Left colon (tissue), 2 donors: ENCODE measurements at regions not wholly inside any gene's neighbourhood (a gene's known extent, or its start where the extent isn't known, plus 50 kb on each side); places are given as distances from the start of the nearest gene placed in this dataset.
"Not testable (repeated sequence)": the region's sequence is repeated elsewhere in the genome, so short reads cannot be mapped to it uniquely, and the experiment has no call there.

Source experiments
- ATAC-seq: fragments of 200-7000 bp; cut with Tn5 transposase; one replicate; pipeline ENCODE4 v1.9.1; 2020; ENCODE audit warnings: mild to moderate bottlenecking, moderate library complexity
- DNase-seq, 2 donors: peaks; one replicate each; pipeline ENCODE4 v3.0.0-alpha.2; 2020
- intact Hi-C, 2 donors: fragments of 100-400 bp; cut with DNase I in 1 of 2; cut with micrococcal nuclease in 1 of 2; formaldehyde crosslinking; loops; one replicate each; pipeline versions ENCODE4 v1.11.2 to v1.14.0; 2022; cut with DNase I, micrococcal nuclease
- donor health status: DM: no; HTN: no; CAD: no.
- donor health status: DM: yes; HTN: yes; CAD: no.

GRCh38 chr10:53469383-53469782, 696.8 kb upstream of the MBL2 start:
- intact Hi-C loops = no loop called here
- DNase-seq = no peak
- no peak for ATAC-seq

- ATAC-seq (no peak), DNase-seq (no peak)
- intact Hi-C loops = no loop called here
These were observed 691.0 kb upstream of the MBL2 start for GRCh38 chr10:53463539-53463938.

- no peak for DNase-seq
- ATAC-seq = no peak
- intact Hi-C loops = no loop called here
These were observed 685.4 kb upstream of the MBL2 start for GRCh38 chr10:53458007-53458406.

- intact Hi-C loops = no loop called here
- ATAC-seq (no peak), DNase-seq (no peak)
These were observed 680.6 kb upstream of the MBL2 start for GRCh38 chr10:53453196-53453595.

- intact Hi-C loops = no loop called here
- DNase-seq (no peak), ATAC-seq (no peak)
These were observed 675.0 kb upstream of the MBL2 start for GRCh38 chr10:53447576-53447975.

- DNase-seq (no peak), ATAC-seq (no peak)
- intact Hi-C loops = no loop called here
These were observed 669.3 kb upstream of the MBL2 start for GRCh38 chr10:53441843-53442242.

- intact Hi-C loops = no loop called here
- DNase-seq (no peak), ATAC-seq (no peak)
These were observed 668.0 kb upstream of the MBL2 start for GRCh38 chr10:53440601-53441000.

GRCh38 chr10:53439075-53439474, 666.5 kb upstream of the MBL2 start:
- intact Hi-C loops, DNase-seq, ATAC-seq: not testable (repeated sequence)

GRCh38 chr10:53434413-53434812, 661.8 kb upstream of the MBL2 start:
- ATAC-seq (no peak), DNase-seq (no peak)
- intact Hi-C loops = no loop called here

- DNase-seq = no peak
- intact Hi-C loops = no loop called here
- no peak for ATAC-seq
These were observed 659.5 kb upstream of the MBL2 start for GRCh38 chr10:53432035-53432434.

- DNase-seq = no peak
- no peak for ATAC-seq
- intact Hi-C loops = no loop called here
These were observed 658.4 kb upstream of the MBL2 start for GRCh38 chr10:53430974-53431373.

GRCh38 chr10:53430127-53430891, 657.7 kb upstream of the MBL2 start:
- intact Hi-C loops = no loop called here
- ATAC-seq (no peak), DNase-seq (no peak)

GRCh38 chr10:53422223-53422888, 649.8 kb upstream of the MBL2 start:
- ATAC-seq = no peak
- intact Hi-C loops = no loop called here
- no peak for DNase-seq

GRCh38 chr10:53412651-53413050, 640.1 kb upstream of the MBL2 start:
- intact Hi-C loops = no loop called here
- ATAC-seq (no peak), DNase-seq (no peak)

GRCh38 chr10:53406532-53406931, 633.9 kb upstream of the MBL2 start:
- DNase-seq (no peak), ATAC-seq (no peak)
- intact Hi-C loops = no loop called here

GRCh38 chr10:53403688-53404087, 631.1 kb upstream of the MBL2 start:
- intact Hi-C loops = no loop called here
- DNase-seq = peak in 1 of 2 donors; percentile 48
- peak; percentile 72 for ATAC-seq

GRCh38 chr10:53402594-53402993, 630.0 kb upstream of the MBL2 start:
- intact Hi-C loops = no loop called here
- DNase-seq (no peak), ATAC-seq (no peak)

GRCh38 chr10:53401536-53401935, 629.0 kb upstream of the MBL2 start:
- intact Hi-C loops = no loop called here
- ATAC-seq (no peak), DNase-seq (no peak)

- intact Hi-C loops = no loop called here
- ATAC-seq (no peak), DNase-seq (no peak)
These were observed 624.3 kb upstream of the MBL2 start for GRCh38 chr10:53396876-53397275.

GRCh38 chr10:53395449-53395848, 622.9 kb upstream of the MBL2 start:
- ATAC-seq (peak; percentile 65), DNase-seq (no peak)
- intact Hi-C loops = no loop called here

- no peak for ATAC-seq
- intact Hi-C loops = no loop called here
- DNase-seq = no peak
These were observed 615.0 kb upstream of the MBL2 start for GRCh38 chr10:53387562-53387961.
